ENCODE measurements at regions not wholly inside any gene's neighbourhood (a gene's known extent, or its start where the extent isn't known, plus 50 kb on each side); places are given as distances from the start of the nearest gene placed in this dataset.
A peak's percentile ranks its signal among the peaks of the same experiment; 100 is the strongest.
"Not testable (repeated sequence)": the region's sequence is repeated elsewhere in the genome, so short reads cannot be mapped to it uniquely, and the experiment has no call there.

- Histone ChIP-seq H3K79me2 (ENCODE audit: control insufficient read depth, insufficient read depth, low read length, unreplicated experiment) (no peaks in the 10 kb centered on the region), H3K27ac (ENCODE audit: low read depth, low read length) (peak overlapping the region; percentile 70), H2AFZ (ENCODE audit: low read length, unreplicated experiment) (no peak overlapping the region), H3K4me1 (ENCODE audit: control insufficient read depth, insufficient read depth, low read length, unreplicated experiment) (peaks cover 22% of the 10 kb centered on the region), H3K27me3 (ENCODE audit: insufficient read depth, low read length) (no peaks in the 10 kb centered on the region; the same call in 1 of the 2 replicates), H3K4me3 (ENCODE audit: low read depth, low read length) (no peak overlapping the region), H3K36me3 (ENCODE audit: insufficient read depth, low read length) (no peaks in the 10 kb centered on the region)
Measured at GRCh38 chr5:36502608-36503007, 103.8 kb upstream of the SLC1A3 start.

GRCh38 chr5:36505021-36505420 lies 101.4 kb upstream of the SLC1A3 start:
- Histone ChIP-seq H3K4me1 (ENCODE audit: control insufficient read depth, insufficient read depth, low read length, unreplicated experiment) (peaks cover 22% of the 10 kb centered on the region), H3K4me3 (ENCODE audit: low read depth, low read length) (no peak overlapping the region), H3K27ac (ENCODE audit: low read depth, low read length) (no peak overlapping the region), H2AFZ (ENCODE audit: low read length, unreplicated experiment) (no peak overlapping the region), H3K79me2 (ENCODE audit: control insufficient read depth, insufficient read depth, low read length, unreplicated experiment) (no peaks in the 10 kb centered on the region), H3K27me3 (ENCODE audit: insufficient read depth, low read length) (no peaks in the 10 kb centered on the region), H3K36me3 (ENCODE audit: insufficient read depth, low read length) (no peaks in the 10 kb centered on the region)

GRCh38 chr5:36507332-36507952 lies 99.0 kb upstream of the SLC1A3 start:
- H3K27me3 ChIP-seq (ENCODE audit: insufficient read depth, low read length), result no peaks in the 10 kb centered on the region
- no peaks in the 10 kb centered on the region for H3K36me3 ChIP-seq (ENCODE audit: insufficient read depth, low read length)
- H3K79me2 ChIP-seq (ENCODE audit: control insufficient read depth, insufficient read depth, low read length, unreplicated experiment), result no peaks in the 10 kb centered on the region
- H3K4me3 ChIP-seq (ENCODE audit: low read depth, low read length), result no peak overlapping the region
- peaks cover 13% of the 10 kb centered on the region for H3K4me1 ChIP-seq (ENCODE audit: control insufficient read depth, insufficient read depth, low read length, unreplicated experiment)
- H2AFZ ChIP-seq (ENCODE audit: low read length, unreplicated experiment), result no peak overlapping the region
- no peak overlapping the region for H3K27ac ChIP-seq (ENCODE audit: low read depth, low read length)

GRCh38 chr5:36508331-36508730 lies 98.1 kb upstream of the SLC1A3 start:
- H3K4me1 ChIP-seq (ENCODE audit: control insufficient read depth, insufficient read depth, low read length, unreplicated experiment); H3K4me3 ChIP-seq (ENCODE audit: low read depth, low read length); H3K27ac ChIP-seq (ENCODE audit: low read depth, low read length); H3K36me3 ChIP-seq (ENCODE audit: insufficient read depth, low read length); H3K27me3 ChIP-seq (ENCODE audit: insufficient read depth, low read length); H3K79me2 ChIP-seq (ENCODE audit: control insufficient read depth, insufficient read depth, low read length, unreplicated experiment); H2AFZ ChIP-seq (ENCODE audit: low read length, unreplicated experiment): not testable (repeated sequence)

GRCh38 chr5:36513647-36514046 lies 92.8 kb upstream of the SLC1A3 start:
- not testable (repeated sequence) for H3K27ac ChIP-seq (ENCODE audit: low read depth, low read length); H3K27me3 ChIP-seq (ENCODE audit: insufficient read depth, low read length); H3K36me3 ChIP-seq (ENCODE audit: insufficient read depth, low read length); H3K4me1 ChIP-seq (ENCODE audit: control insufficient read depth, insufficient read depth, low read length, unreplicated experiment); H2AFZ ChIP-seq (ENCODE audit: low read length, unreplicated experiment); H3K4me3 ChIP-seq (ENCODE audit: low read depth, low read length); H3K79me2 ChIP-seq (ENCODE audit: control insufficient read depth, insufficient read depth, low read length, unreplicated experiment)

- Histone ChIP-seq H3K27ac (ENCODE audit: low read depth, low read length) (no peak overlapping the region), H3K79me2 (ENCODE audit: control insufficient read depth, insufficient read depth, low read length, unreplicated experiment) (no peaks in the 10 kb centered on the region), H2AFZ (ENCODE audit: low read length, unreplicated experiment) (no peak overlapping the region), H3K4me1 (ENCODE audit: control insufficient read depth, insufficient read depth, low read length, unreplicated experiment) (no peaks in the 10 kb centered on the region), H3K4me3 (ENCODE audit: low read depth, low read length) (no peak overlapping the region), H3K36me3 (ENCODE audit: insufficient read depth, low read length) (no peaks in the 10 kb centered on the region), H3K27me3 (ENCODE audit: insufficient read depth, low read length) (peaks cover 3% of the 10 kb centered on the region; the same call in 1 of the 2 replicates)
Measured at GRCh38 chr5:36519881-36520280, 86.5 kb upstream of the SLC1A3 start.

- no peaks in the 10 kb centered on the region for H3K27me3 ChIP-seq (ENCODE audit: insufficient read depth, low read length)
- H3K27ac ChIP-seq (ENCODE audit: low read depth, low read length), result no peak overlapping the region
- no peaks in the 10 kb centered on the region for H3K79me2 ChIP-seq (ENCODE audit: control insufficient read depth, insufficient read depth, low read length, unreplicated experiment)
- no peak overlapping the region for H3K4me3 ChIP-seq (ENCODE audit: low read depth, low read length)
- H3K4me1 ChIP-seq (ENCODE audit: control insufficient read depth, insufficient read depth, low read length, unreplicated experiment), result no peaks in the 10 kb centered on the region
- no peaks in the 10 kb centered on the region for H3K36me3 ChIP-seq (ENCODE audit: insufficient read depth, low read length)
- no peak overlapping the region for H2AFZ ChIP-seq (ENCODE audit: low read length, unreplicated experiment)
Measured at GRCh38 chr5:36521219-36521618, 85.2 kb upstream of the SLC1A3 start.

GRCh38 chr5:36521838-36522745 lies 84.3 kb upstream of the SLC1A3 start:
- no peaks in the 10 kb centered on the region for H3K79me2 ChIP-seq (ENCODE audit: control insufficient read depth, insufficient read depth, low read length, unreplicated experiment)
- no peaks in the 10 kb centered on the region for H3K36me3 ChIP-seq (ENCODE audit: insufficient read depth, low read length)
- no peak overlapping the region for H3K4me3 ChIP-seq (ENCODE audit: low read depth, low read length)
- no peak overlapping the region for H3K27ac ChIP-seq (ENCODE audit: low read depth, low read length)
- no peaks in the 10 kb centered on the region for H3K4me1 ChIP-seq (ENCODE audit: control insufficient read depth, insufficient read depth, low read length, unreplicated experiment)
- no peak overlapping the region for H2AFZ ChIP-seq (ENCODE audit: low read length, unreplicated experiment)
- no peaks in the 10 kb centered on the region for H3K27me3 ChIP-seq (ENCODE audit: insufficient read depth, low read length)

GRCh38 chr5:36522746-36523065 lies 83.7 kb upstream of the SLC1A3 start:
- Histone ChIP-seq H3K27ac (ENCODE audit: low read depth, low read length) (no peak overlapping the region), H3K4me1 (ENCODE audit: control insufficient read depth, insufficient read depth, low read length, unreplicated experiment) (no peaks in the 10 kb centered on the region), H3K27me3 (ENCODE audit: insufficient read depth, low read length) (no peaks in the 10 kb centered on the region), H3K79me2 (ENCODE audit: control insufficient read depth, insufficient read depth, low read length, unreplicated experiment) (no peaks in the 10 kb centered on the region), H2AFZ (ENCODE audit: low read length, unreplicated experiment) (no peak overlapping the region), H3K4me3 (ENCODE audit: low read depth, low read length) (no peak overlapping the region), H3K36me3 (ENCODE audit: insufficient read depth, low read length) (no peaks in the 10 kb centered on the region)

- Histone ChIP-seq H3K27me3 (ENCODE audit: insufficient read depth, low read length) (no peaks in the 10 kb centered on the region), H3K4me3 (ENCODE audit: low read depth, low read length) (no peak overlapping the region), H3K79me2 (ENCODE audit: control insufficient read depth, insufficient read depth, low read length, unreplicated experiment) (no peaks in the 10 kb centered on the region), H3K4me1 (ENCODE audit: control insufficient read depth, insufficient read depth, low read length, unreplicated experiment) (no peaks in the 10 kb centered on the region), H3K36me3 (ENCODE audit: insufficient read depth, low read length) (no peaks in the 10 kb centered on the region), H2AFZ (ENCODE audit: low read length, unreplicated experiment) (no peak overlapping the region), H3K27ac (ENCODE audit: low read depth, low read length) (no peak overlapping the region)
Measured at GRCh38 chr5:36523450-36523849, 83.0 kb upstream of the SLC1A3 start.

GRCh38 chr5:36523926-36524325 lies 82.5 kb upstream of the SLC1A3 start:
- H3K36me3 ChIP-seq (ENCODE audit: insufficient read depth, low read length), result no peaks in the 10 kb centered on the region
- no peaks in the 10 kb centered on the region for H3K79me2 ChIP-seq (ENCODE audit: control insufficient read depth, insufficient read depth, low read length, unreplicated experiment)
- H3K4me1 ChIP-seq (ENCODE audit: control insufficient read depth, insufficient read depth, low read length, unreplicated experiment), result no peaks in the 10 kb centered on the region
- H3K27ac ChIP-seq (ENCODE audit: low read depth, low read length), result no peak overlapping the region
- H2AFZ ChIP-seq (ENCODE audit: low read length, unreplicated experiment), result no peak overlapping the region
- H3K27me3 ChIP-seq (ENCODE audit: insufficient read depth, low read length), result no peaks in the 10 kb centered on the region
- no peak overlapping the region for H3K4me3 ChIP-seq (ENCODE audit: low read depth, low read length)

Data from ACC112 (cell line).